ENCODE measurements at regions not wholly inside any gene's neighbourhood (a gene's known extent, or its start where the extent isn't known, plus 50 kb on each side); places are given as distances from the start of the nearest gene placed in this dataset.

GRCh38 chr9:90142580-90142979 lies 500.0 kb downstream of the DIRAS2 start:
- H3K4me3 ChIP-seq (ENCODE audit: low read depth, low read length, poor library complexity, severe bottlenecking) = no peak overlapping the region
- no peaks in the 10 kb centered on the region for H4K20me1 ChIP-seq (ENCODE audit: insufficient read depth, low read length)
- peak; percentile 59 for DNase-seq (ENCODE audit: low spot score)
- no peaks in the 10 kb centered on the region for H3K9me2 ChIP-seq (ENCODE audit: insufficient read depth, low read length)
- BruUV-seq (replicated peaks) = no TSS peak
- H3K4me2 ChIP-seq (ENCODE audit: low read length) = no peak overlapping the region
- intact Hi-C loops (cut with micrococcal nuclease; ENCODE audit: unreplicated experiment) = loop anchor here (1.0 to 10.0 kb wide), 2 partner anchors 77 to 612 kb away; no protein-coding TSS in a partner anchor
- H3K79me2 ChIP-seq (ENCODE audit: insufficient read depth, low read depth, low read length) = no peaks in the 10 kb centered on the region
- no peak overlapping the region for H3K27ac ChIP-seq (ENCODE audit: low read depth, low read length, poor library complexity, severe bottlenecking)
- H3K4me1 ChIP-seq (ENCODE audit: insufficient read depth, low read length, poor library complexity, severe bottlenecking) = no peaks in the 10 kb centered on the region
- POLR2A ChIA-PET = interaction anchor here (0.8 kb wide), 1 partner anchor 95 kb away, joined by 3 read pairs; no protein-coding TSS in a partner anchor
- TF ChIP-seq, protein P1, sequence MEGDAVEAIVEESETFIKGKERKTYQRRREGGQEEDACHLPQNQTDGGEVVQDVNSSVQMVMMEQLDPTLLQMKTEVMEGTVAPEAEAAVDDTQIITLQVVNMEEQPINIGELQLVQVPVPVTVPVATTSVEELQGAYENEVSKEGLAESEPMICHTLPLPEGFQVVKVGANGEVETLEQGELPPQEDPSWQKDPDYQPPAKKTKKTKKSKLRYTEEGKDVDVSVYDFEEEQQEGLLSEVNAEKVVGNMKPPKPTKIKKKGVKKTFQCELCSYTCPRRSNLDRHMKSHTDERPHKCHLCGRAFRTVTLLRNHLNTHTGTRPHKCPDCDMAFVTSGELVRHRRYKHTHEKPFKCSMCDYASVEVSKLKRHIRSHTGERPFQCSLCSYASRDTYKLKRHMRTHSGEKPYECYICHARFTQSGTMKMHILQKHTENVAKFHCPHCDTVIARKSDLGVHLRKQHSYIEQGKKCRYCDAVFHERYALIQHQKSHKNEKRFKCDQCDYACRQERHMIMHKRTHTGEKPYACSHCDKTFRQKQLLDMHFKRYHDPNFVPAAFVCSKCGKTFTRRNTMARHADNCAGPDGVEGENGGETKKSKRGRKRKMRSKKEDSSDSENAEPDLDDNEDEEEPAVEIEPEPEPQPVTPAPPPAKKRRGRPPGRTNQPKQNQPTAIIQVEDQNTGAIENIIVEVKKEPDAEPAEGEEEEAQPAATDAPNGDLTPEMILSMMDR (conservative IDR thresholded peaks at IDR 0.05; ENCODE audit: low read length) = peak; percentile 90
- no peak for TF ChIP-seq EZH2phosphoT487 (IDR thresholded peaks at IDR 0.05; ENCODE audit: borderline replicate concordance, low read depth, low read length)
- no peak overlapping the region for H2AFZ ChIP-seq (ENCODE audit: low read length)
- CTCF ChIA-PET (ENCODE audit: unreplicated experiment) = no interaction called here
- no peaks in the 10 kb centered on the region for H3K36me3 ChIP-seq (ENCODE audit: insufficient read depth, low read length)
- no peaks in the 10 kb centered on the region for H3K9me3 ChIP-seq (ENCODE audit: low read length)

DNA sequence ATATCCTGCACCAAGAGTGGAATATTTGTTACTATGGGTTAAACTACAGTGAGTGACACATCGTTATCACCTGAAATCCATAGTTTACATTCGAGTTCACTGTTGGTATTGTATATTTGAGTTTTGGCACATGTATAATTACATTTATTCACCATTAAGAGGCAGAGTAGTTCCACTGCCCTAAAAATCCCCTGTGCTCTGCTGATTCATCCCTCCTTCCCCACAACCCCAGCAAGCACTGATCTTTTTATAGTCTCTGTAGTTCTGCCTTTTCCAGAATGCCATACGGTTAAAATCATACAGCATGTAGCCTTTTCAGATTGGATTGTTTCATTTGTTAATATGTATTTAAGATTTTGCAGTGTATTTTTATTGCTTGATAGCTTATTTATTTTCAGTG lies 495.2 kb downstream of the DIRAS2 start:
- intact Hi-C loops (cut with micrococcal nuclease; ENCODE audit: unreplicated experiment) = loop anchor here (10.0 kb wide), 1 partner anchor 607 kb away; no protein-coding TSS in a partner anchor
- Histone ChIP-seq H4K20me1 (ENCODE audit: insufficient read depth, low read length) (no peaks in the 10 kb centered on the region), H3K4me3 (ENCODE audit: low read depth, low read length, poor library complexity, severe bottlenecking) (no peak overlapping the region), H3K27ac (ENCODE audit: low read depth, low read length, poor library complexity, severe bottlenecking) (no peak overlapping the region), H3K9me2 (ENCODE audit: insufficient read depth, low read length) (no peaks in the 10 kb centered on the region), H3K9me3 (ENCODE audit: low read length) (no peaks in the 10 kb centered on the region), H3K4me2 (ENCODE audit: low read length) (no peak overlapping the region), H3K36me3 (ENCODE audit: insufficient read depth, low read length) (no peaks in the 10 kb centered on the region), H2AFZ (ENCODE audit: low read length) (no peak overlapping the region), H3K79me2 (ENCODE audit: insufficient read depth, low read depth, low read length) (no peaks in the 10 kb centered on the region), H3K4me1 (ENCODE audit: insufficient read depth, low read length, poor library complexity, severe bottlenecking) (no peaks in the 10 kb centered on the region)
- BruUV-seq (replicated peaks) = no TSS peak
- POLR2A ChIA-PET = no interaction called here
- no peak for DNase-seq (ENCODE audit: low spot score)
- no peak for TF ChIP-seq EZH2phosphoT487 (IDR thresholded peaks at IDR 0.05; ENCODE audit: borderline replicate concordance, low read depth, low read length)
- TF ChIP-seq, protein P1 (conservative IDR thresholded peaks at IDR 0.05; ENCODE audit: low read length) = no peak
- CTCF ChIA-PET (ENCODE audit: unreplicated experiment) = no interaction called here

DNA sequence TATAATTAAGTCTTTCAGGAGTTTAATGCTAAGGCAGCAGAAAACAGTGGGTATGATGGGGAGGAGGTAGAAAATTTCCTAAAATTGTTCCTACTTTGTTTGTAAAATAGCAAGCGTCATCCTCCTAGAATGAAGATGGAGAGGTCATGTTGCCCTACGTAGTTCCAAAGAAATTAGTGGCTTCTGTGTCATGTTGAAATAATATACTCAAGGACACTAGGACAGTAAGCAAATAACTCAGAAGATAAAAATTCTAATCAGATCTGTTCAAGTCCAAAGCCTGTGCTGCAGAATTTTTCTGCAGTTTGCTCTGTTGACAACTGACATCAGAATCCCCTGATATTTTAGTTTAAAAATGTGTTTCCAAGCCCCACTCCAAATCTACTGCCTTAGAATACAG lies 486.3 kb downstream of the DIRAS2 start:
- H3K4me1 ChIP-seq (ENCODE audit: insufficient read depth, low read length, poor library complexity, severe bottlenecking) = no peaks in the 10 kb centered on the region
- no TSS peak for BruUV-seq (replicated peaks)
- intact Hi-C loops (cut with micrococcal nuclease; ENCODE audit: unreplicated experiment) = no loop called here

More for the DNA sequence above, 486.3 kb downstream of the DIRAS2 start:
- DNase-seq (ENCODE audit: low spot score) = no peak
- TF ChIP-seq, protein P1 (conservative IDR thresholded peaks at IDR 0.05; ENCODE audit: low read length) = no peak
- no peak for TF ChIP-seq EZH2phosphoT487 (IDR thresholded peaks at IDR 0.05; ENCODE audit: borderline replicate concordance, low read depth, low read length)
- no peaks in the 10 kb centered on the region for H3K9me3 ChIP-seq (ENCODE audit: low read length)
- no peak overlapping the region for H3K4me3 ChIP-seq (ENCODE audit: low read depth, low read length, poor library complexity, severe bottlenecking)
- H3K36me3 ChIP-seq (ENCODE audit: insufficient read depth, low read length) = no peaks in the 10 kb centered on the region
- H4K20me1 ChIP-seq (ENCODE audit: insufficient read depth, low read length) = no peaks in the 10 kb centered on the region
- no peaks in the 10 kb centered on the region for H3K79me2 ChIP-seq (ENCODE audit: insufficient read depth, low read depth, low read length)
- ChIA-PET CTCF (ENCODE audit: unreplicated experiment) (no interaction called here), POLR2A (no interaction called here)
- H2AFZ ChIP-seq (ENCODE audit: low read length) = no peak overlapping the region
- H3K27ac ChIP-seq (ENCODE audit: low read depth, low read length, poor library complexity, severe bottlenecking) = no peak overlapping the region
- no peak overlapping the region for H3K4me2 ChIP-seq (ENCODE audit: low read length)
- H3K9me2 ChIP-seq (ENCODE audit: insufficient read depth, low read length) = no peaks in the 10 kb centered on the region

All from OCI-LY7 (cell line).